GM21528 (cell line): ENCODE measurements at regions not wholly inside any gene's neighbourhood (a gene's known extent, or its start where the extent isn't known, plus 50 kb on each side); places are given as distances from the start of the nearest gene placed in this dataset.
"Not testable (repeated sequence)": the region's sequence is repeated elsewhere in the genome, so short reads cannot be mapped to it uniquely, and the experiment has no call there.

Source experiments
- ATAC-seq: cut with Tn5 transposase; IDR thresholded peaks from one replicate; pipeline ENCODE4 v1.9.1; 2021; ENCODE audit warnings: mild to moderate bottlenecking, moderate library complexity; ENCODE audit not compliant: unreplicated experiment, low FRiP score

DNA sequence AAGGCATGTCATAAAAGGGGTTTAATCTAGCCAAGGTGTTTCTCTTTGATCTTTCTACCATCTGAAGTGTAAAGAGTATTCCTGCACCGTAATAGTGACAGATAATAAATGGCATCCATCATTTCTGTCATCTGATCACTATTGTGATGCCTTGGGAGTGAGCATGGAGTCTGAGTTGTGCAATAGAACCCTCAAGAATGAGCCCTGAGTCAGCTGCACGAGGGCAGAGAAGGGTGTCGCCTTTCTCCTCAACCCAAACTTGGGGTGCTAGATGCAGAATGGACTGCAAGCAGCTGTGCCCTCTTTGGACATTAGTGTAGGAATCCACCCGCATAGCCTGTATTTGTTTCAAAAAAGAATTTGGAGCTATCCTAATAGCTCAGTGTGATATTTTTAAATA, 115.2 kb downstream of the ZNF37A start:
- ATAC-seq: no peak

- ATAC-seq: not testable (repeated sequence)
Observed at GRCh38 chr10:38209748-38210147, 115.6 kb downstream of the ZNF37A start.

DNA sequence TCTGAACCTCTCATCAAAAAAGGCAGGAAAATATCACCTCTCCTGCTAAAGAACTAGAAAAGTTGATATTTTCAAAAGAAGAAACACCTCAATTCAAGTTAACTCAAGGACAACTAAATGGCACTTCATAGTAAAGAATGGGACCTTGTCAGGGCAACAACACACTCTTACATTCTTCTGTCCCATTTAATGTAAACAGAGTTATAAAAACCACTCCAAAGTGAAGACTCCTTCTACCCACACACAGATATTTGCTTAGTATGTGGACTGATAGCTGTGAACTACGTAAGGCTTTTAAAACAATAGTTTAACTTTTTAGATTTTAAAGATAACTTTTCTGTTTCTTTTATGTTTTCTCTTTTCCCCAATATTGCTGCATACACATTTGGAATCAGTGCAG, 118.3 kb downstream of the ZNF37A start:
- ATAC-seq: no peak

DNA sequence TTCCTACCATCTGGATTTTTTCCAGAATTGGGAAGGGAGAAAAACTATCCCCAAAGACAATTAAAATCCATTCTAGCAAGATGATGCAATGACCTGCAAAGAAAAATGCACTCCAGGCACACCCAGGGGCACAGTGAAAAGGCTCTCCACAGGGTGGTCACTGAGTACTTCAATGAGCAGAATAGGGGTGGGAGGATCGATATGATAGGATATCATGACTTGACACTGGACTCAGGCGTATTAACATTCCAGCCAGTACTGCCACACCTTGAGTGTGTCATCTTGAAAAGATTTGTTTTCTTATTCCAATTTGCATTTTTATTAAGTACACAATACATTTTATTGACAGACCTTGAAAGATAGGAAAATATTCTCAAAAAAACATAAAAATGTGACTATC, 132.2 kb downstream of the ZNF37A start:
- ATAC-seq: no peak

- ATAC-seq: no peak
Observed at GRCh38 chr10:38228394-38228793, 134.3 kb downstream of the ZNF37A start.

- not testable (repeated sequence) for ATAC-seq
Observed at GRCh38 chr10:38238479-38238878, 144.3 kb downstream of the ZNF37A start.

- not testable (repeated sequence) for ATAC-seq
Observed at GRCh38 chr10:38242061-38242649, 148.0 kb downstream of the ZNF37A start.

DNA sequence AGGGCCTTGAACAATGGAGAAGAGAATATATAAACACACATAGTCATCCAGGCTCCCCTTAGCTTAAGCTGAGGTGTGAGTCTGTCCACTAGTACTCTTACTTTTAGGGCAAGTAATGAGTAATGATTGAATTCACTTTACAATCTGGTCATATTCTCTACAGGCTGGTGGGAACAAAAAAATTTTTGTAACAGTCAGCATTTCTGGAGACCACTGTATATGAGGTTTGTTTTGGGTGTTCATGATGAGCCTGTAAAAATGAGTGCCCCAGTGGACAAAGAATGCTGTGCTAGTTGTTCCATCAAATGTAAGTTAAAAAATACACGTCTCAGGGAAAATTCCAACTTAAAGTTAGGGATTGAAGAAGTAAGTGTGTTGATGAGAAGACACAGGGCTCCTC, 154.0 kb downstream of the ZNF37A start:
- ATAC-seq: not testable (repeated sequence)

GRCh38 chr10:38252551-38252950, 158.4 kb downstream of the ZNF37A start:
- not testable (repeated sequence) for ATAC-seq

GRCh38 chr10:38267555-38267954, 173.4 kb downstream of the ZNF37A start:
- ATAC-seq: not testable (repeated sequence)

GRCh38 chr10:38271031-38271430, 176.9 kb downstream of the ZNF37A start:
- not testable (repeated sequence) for ATAC-seq

GRCh38 chr10:38274879-38275278, 180.7 kb downstream of the ZNF37A start:
- ATAC-seq: not testable (repeated sequence)

- not testable (repeated sequence) for ATAC-seq
Observed at GRCh38 chr10:38292560-38292959, 198.4 kb downstream of the ZNF37A start.

GRCh38 chr10:38310111-38310510, 216.0 kb downstream of the ZNF37A start:
- not testable (repeated sequence) for ATAC-seq

- ATAC-seq: not testable (repeated sequence)
Observed at GRCh38 chr10:38315090-38315805, 221.1 kb downstream of the ZNF37A start.

- not testable (repeated sequence) for ATAC-seq
Observed at GRCh38 chr10:38321393-38321792, 227.3 kb downstream of the ZNF37A start.

GRCh38 chr10:38330306-38330705, 236.2 kb downstream of the ZNF37A start:
- not testable (repeated sequence) for ATAC-seq

- not testable (repeated sequence) for ATAC-seq
Observed at GRCh38 chr10:38331106-38331505, 237.0 kb downstream of the ZNF37A start.

DNA sequence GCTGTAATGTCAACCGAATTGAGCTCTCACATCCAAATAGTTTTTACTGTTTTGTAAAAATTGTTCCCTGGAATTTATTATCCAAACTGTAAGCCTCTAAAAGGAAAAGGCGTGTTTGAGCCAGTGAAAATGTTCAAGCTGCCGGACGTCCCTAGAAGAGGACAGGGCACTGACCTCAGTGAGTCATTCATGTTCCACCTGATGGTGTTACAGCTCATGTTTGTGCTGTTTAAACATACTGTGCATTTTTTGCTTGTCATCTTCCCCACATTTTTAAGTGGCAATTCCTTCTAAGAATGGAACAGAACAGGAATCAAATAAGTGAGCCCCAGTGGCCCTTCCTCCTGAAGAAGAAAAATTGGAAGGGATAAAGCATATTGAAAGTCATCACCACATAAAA, 239.6 kb downstream of the ZNF37A start:
- ATAC-seq: not testable (repeated sequence)

GRCh38 chr10:38350645-38351044, 256.5 kb downstream of the ZNF37A start:
- ATAC-seq: not testable (repeated sequence)

GRCh38 chr10:38354410-38354809, 260.3 kb downstream of the ZNF37A start:
- ATAC-seq: not testable (repeated sequence)
